ENCODE measurements at regions not wholly inside any gene's neighbourhood (a gene's known extent, or its start where the extent isn't known, plus 50 kb on each side); places are given as distances from the start of the nearest gene placed in this dataset.

DNA sequence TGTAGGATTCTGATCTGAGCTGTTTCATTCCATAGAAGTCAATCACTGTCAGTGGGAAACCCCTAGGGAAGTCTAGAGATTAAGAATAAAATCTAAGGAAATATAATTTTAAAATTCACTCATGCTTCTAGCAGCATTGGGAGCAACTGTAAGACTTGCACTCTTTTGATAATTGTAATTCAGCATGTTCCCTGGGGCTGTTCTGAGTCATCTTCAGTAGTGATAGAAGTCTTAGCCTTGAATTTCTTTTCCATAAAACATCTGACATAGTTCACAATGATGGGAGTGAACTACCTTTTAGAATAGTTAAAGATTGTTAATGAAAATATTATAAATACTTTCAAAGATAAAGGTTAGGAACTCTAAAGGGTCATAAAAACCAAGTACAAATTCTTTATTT lies 935.8 kb downstream of the DTWD2 start:
- Histone ChIP-seq H3K79me2 (ENCODE audit: low read depth) (no peaks in the 10 kb centered on the region), H3K27me3 (ENCODE audit: insufficient read depth, low read depth) (no peaks in the 10 kb centered on the region), H3K36me3 (ENCODE audit: low read depth) (no peaks in the 10 kb centered on the region), H4K20me1 (ENCODE audit: insufficient read depth) (no peaks in the 10 kb centered on the region), H3K4me1 (replicated peaks; ENCODE audit: insufficient read depth) (no peaks in the 10 kb centered on the region), H3K4me3 (no peak overlapping the region), H2AFZ (no peak overlapping the region), H3K27ac (no peak overlapping the region), H3K9me3 (ENCODE audit: insufficient read depth, low read depth) (no peaks in the 10 kb centered on the region; the same call in 1 of the 2 replicates), H3K9me2 (ENCODE audit: insufficient read depth) (no peaks in the 10 kb centered on the region), H3F3A (ENCODE audit: insufficient read depth, low read depth) (no peaks in the 10 kb centered on the region), H3K4me2 (no peak overlapping the region)
- CTCF ChIA-PET: no interaction called here
- no peak for TF ChIP-seq EZH2 (IDR thresholded peaks at IDR 0.05; ENCODE audit: low read depth)
- TF ChIP-seq, protein P1, sequence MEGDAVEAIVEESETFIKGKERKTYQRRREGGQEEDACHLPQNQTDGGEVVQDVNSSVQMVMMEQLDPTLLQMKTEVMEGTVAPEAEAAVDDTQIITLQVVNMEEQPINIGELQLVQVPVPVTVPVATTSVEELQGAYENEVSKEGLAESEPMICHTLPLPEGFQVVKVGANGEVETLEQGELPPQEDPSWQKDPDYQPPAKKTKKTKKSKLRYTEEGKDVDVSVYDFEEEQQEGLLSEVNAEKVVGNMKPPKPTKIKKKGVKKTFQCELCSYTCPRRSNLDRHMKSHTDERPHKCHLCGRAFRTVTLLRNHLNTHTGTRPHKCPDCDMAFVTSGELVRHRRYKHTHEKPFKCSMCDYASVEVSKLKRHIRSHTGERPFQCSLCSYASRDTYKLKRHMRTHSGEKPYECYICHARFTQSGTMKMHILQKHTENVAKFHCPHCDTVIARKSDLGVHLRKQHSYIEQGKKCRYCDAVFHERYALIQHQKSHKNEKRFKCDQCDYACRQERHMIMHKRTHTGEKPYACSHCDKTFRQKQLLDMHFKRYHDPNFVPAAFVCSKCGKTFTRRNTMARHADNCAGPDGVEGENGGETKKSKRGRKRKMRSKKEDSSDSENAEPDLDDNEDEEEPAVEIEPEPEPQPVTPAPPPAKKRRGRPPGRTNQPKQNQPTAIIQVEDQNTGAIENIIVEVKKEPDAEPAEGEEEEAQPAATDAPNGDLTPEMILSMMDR (conservative IDR thresholded peaks at IDR 0.05): no peak
- no peak for DNase-seq
- intact Hi-C loops (cut with micrococcal nuclease; ENCODE audit: unreplicated experiment): no loop called here
- POLR2A ChIA-PET (ENCODE audit: unreplicated experiment): no interaction called here
- no TSS peak for BruUV-seq (replicated peaks)

DNA sequence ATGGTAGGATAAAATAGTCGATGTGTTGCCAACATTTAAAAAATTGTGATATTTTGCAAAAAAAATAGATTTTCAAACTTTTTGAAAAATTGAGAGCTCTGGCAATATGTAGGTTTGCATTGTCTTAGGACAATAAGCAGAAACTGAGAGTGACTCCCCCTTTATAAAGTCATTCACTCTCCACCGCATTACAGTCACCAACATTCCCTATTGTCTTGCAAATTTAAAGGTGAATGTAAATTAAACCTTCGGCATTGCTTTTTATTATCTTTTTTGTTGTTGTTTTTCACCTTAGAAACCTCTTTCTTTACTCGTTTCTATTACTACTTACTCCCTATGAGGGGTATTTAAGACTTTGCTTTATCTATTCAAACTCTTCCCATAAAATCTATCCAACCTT lies 944.2 kb downstream of the DTWD2 start:
- ChIA-PET POLR2A (ENCODE audit: unreplicated experiment) (no interaction called here), CTCF (no interaction called here)
- Histone ChIP-seq H4K20me1 (ENCODE audit: insufficient read depth) (no peaks in the 10 kb centered on the region; the same call in 1 of the 2 replicates), H3K9me2 (ENCODE audit: insufficient read depth) (no peaks in the 10 kb centered on the region), H3K36me3 (ENCODE audit: low read depth) (no peaks in the 10 kb centered on the region), H3K79me2 (ENCODE audit: low read depth) (no peaks in the 10 kb centered on the region), H2AFZ (no peak overlapping the region), H3K27ac (no peak overlapping the region), H3K27me3 (ENCODE audit: insufficient read depth, low read depth) (no peaks in the 10 kb centered on the region), H3F3A (ENCODE audit: insufficient read depth, low read depth) (no peaks in the 10 kb centered on the region), H3K4me3 (no peak overlapping the region), H3K4me1 (replicated peaks; ENCODE audit: insufficient read depth) (no peaks in the 10 kb centered on the region), H3K9me3 (ENCODE audit: insufficient read depth, low read depth) (no peaks in the 10 kb centered on the region), H3K4me2 (no peak overlapping the region)
- intact Hi-C loops (cut with micrococcal nuclease; ENCODE audit: unreplicated experiment): no loop called here
- BruUV-seq (replicated peaks): no TSS peak
- no peak for TF ChIP-seq EZH2 (IDR thresholded peaks at IDR 0.05; ENCODE audit: low read depth)
- TF ChIP-seq, protein P1 (conservative IDR thresholded peaks at IDR 0.05): no peak
- no peak for DNase-seq

GRCh38 chr5:118043531-118043930 lies 944.8 kb downstream of the DTWD2 start:
- Histone ChIP-seq H3K36me3 (ENCODE audit: low read depth) (no peaks in the 10 kb centered on the region), H3K9me2 (ENCODE audit: insufficient read depth) (no peaks in the 10 kb centered on the region), H3K9me3 (ENCODE audit: insufficient read depth, low read depth) (no peaks in the 10 kb centered on the region), H3K4me2 (no peak overlapping the region), H2AFZ (no peak overlapping the region), H4K20me1 (ENCODE audit: insufficient read depth) (no peaks in the 10 kb centered on the region; the same call in 1 of the 2 replicates), H3K27me3 (ENCODE audit: insufficient read depth, low read depth) (no peaks in the 10 kb centered on the region), H3K4me1 (replicated peaks; ENCODE audit: insufficient read depth) (no peaks in the 10 kb centered on the region), H3F3A (ENCODE audit: insufficient read depth, low read depth) (no peaks in the 10 kb centered on the region), H3K79me2 (ENCODE audit: low read depth) (no peaks in the 10 kb centered on the region), H3K4me3 (no peak overlapping the region), H3K27ac (no peak overlapping the region)
- no peak for DNase-seq
- BruUV-seq (replicated peaks): no TSS peak
- no peak for TF ChIP-seq EZH2 (IDR thresholded peaks at IDR 0.05; ENCODE audit: low read depth)
- TF ChIP-seq, protein P1 (conservative IDR thresholded peaks at IDR 0.05): no peak
- ChIA-PET CTCF (no interaction called here), POLR2A (ENCODE audit: unreplicated experiment) (no interaction called here)
- intact Hi-C loops (cut with micrococcal nuclease; ENCODE audit: unreplicated experiment): no loop called here
